HG03460 (cell line): ENCODE measurements at regions not wholly inside any gene's neighbourhood (a gene's known extent, or its start where the extent isn't known, plus 50 kb on each side); places are given as distances from the start of the nearest gene placed in this dataset.

ENCODE experiments used
- ATAC-seq: cut with Tn5 transposase; IDR thresholded peaks from one replicate; pipeline ENCODE4 v1.9.1; 2021; ENCODE audit not compliant: unreplicated experiment

- no peak for ATAC-seq
These were observed 1023.5 kb downstream of the BRD1 start for GRCh38 chr22:48803948-48804810.

DNA sequence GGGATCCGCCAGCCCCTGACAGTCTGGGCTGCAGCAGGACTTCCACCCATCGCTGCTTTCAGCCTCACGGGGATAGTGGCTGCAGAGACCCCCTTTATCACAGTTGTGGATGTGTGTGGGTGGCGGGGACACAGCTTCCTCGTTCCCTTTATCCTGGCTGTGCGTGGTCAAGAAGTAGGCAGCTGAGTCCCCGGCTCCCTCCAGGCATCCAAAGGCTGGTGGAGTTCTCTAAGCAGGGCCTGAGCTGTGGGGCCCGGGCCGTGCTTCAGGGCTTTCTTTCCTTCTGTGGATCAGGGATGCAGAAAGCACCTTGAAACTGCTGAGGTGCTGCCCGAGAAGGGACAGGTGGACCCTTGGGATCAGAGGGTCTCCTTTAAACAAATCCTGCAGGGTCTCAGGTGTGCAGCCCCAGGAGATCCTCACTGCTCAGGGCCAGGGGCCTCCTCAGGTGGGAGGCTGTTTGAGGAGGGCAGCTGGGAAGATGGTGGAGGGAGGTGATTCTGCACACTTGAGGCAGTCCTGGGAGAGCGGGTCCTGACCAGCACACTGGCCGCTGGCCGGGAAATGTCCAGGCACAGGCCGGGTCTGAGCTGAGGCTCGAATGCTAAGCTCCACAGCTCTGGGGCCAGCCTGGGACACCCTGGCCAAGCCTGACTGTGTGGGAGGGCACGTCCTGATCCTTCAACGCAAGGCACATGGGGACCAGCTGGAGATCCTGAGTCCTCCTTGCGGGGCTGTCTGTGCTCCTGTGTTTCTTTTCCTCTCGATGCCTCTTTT, 1024.3 kb downstream of the BRD1 start:
- ATAC-seq: no peak

GRCh38 chr22:48802576-48802975, 1025.1 kb downstream of the BRD1 start:
- no peak for ATAC-seq

- no peak for ATAC-seq
These were observed 1026.6 kb downstream of the BRD1 start for GRCh38 chr22:48800886-48801607.

DNA sequence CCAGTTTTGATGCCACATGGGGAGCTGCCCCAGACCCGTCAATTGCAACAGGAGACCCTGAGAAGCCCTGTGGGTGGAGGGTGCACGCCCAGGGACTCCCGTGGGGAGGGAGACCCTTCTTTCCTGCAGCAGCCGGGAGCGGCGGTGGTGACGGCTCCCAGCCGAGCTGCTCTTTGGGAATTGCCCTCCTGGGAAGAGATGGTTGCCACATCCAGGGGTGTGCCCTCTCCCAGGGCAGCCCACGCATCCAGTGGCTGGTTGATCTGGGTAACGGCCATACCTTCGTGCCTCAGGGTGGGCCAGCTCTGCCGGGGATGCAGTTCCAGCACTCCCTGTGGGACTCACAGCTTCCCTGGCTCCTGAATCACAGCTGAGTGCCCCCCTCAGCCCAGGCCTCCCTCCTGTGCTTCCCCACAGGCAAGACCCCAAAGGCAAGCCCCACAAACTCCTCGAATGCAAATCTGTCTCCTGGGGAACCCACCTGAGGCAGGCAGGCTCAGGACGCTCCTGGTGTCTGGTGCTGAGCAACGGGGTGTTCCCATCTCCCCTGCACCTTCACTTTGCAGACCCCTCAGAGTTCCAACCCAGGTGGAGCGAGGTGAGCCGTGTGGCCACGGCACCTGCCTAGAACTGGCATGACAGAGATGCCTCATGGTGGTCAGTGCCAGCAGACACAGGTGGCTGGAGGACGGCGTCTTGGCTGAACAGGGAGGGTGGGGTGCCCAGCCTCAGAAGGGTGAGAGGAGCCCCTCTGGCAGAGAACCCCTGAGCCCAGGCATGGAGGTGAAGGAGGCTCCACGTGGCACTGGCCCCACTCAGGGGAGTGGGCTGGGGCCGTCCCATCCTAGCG, 1027.4 kb downstream of the BRD1 start:
- ATAC-seq: no peak

DNA sequence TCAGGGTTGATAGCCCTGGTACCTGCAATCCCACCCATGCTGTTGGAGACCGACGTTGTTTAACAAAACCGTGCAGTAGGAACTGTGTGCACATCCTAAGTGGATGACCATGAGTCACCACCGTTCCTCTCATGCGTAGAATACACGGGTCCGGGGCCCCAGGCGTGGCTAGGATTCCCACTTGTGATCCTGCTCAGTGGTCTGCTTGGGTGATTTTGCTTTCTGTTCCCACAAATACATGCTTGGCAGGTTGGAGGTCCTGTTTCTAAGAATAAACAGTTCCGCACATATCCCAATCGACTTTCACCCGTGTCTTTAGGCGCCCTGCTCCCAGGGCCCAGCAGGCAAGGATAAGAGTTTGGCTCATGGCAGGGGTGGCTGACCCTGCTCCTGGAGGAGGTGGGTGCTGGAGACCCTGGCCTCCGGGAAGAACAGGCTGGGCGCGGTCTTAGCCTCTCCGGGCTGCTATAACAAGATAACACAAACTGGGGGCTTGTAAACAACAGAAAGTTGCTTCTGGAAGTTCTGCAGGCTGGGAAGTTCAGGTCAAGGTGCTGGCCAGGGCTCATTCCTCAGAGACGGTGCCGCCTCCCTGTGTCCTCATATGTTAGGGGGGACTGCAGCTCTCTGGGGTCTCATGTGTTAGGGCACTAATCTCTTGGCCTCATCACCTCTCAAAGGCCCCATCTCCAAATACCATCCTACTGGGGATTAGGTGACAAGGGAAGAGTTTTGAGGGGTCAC, 1028.3 kb downstream of the BRD1 start:
- ATAC-seq: no peak

- no peak for ATAC-seq
These were observed 1029.1 kb downstream of the BRD1 start for GRCh38 chr22:48798281-48799226.

GRCh38 chr22:48797731-48798130, 1029.9 kb downstream of the BRD1 start:
- no peak for ATAC-seq

DNA sequence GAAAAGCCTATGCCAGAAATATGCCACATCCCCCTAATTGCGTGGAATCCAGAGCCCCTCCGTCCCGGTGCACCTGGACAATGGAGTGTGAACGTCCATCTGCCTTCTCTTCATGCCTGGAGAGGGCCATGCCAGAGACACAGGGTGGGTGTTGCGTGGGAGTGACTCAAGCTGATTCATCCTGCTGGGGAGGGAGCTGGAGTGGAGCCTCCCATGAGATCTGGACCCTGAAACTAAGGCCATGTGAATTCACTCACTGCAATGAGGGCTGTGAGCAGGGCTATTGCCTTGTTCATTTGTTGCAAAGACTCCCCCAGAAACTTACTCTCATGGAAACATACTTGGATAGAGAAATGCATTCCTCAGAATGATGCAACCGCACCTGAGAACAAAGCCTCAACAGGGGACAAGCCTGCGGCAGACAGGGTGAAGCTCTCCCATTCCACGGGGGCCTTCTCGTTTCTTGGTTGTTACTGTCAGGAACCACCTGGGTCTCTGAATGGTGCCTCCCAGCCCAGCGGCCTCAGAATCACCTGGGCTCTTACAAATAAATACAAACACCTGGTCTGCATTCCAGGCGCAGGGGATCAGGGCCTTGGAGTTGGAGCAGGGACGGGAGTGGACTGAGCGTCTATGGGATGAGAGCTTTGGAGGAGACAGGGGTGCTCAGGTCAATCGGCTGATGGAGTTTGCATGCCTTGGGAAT, 1031.2 kb downstream of the BRD1 start:
- no peak for ATAC-seq

DNA sequence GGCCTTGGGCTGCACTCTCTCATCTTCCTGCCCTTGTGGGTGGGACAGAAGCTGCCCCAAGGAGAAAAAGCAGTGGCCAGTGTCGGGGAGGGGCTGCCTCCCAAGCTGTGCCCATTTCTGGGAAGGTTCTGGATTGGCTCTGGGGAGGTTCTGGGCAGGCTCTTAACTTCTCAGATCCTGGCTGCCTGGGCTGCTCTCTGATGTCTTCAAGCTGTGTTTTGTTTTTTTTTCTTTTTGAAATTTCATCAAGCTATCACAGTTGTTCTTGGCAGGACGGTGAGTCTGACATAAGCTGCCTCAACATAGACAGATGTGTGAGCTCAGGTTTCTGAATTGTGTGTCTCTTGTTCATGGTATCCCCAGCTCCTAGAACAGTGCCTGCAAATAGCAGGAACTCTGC, 1032.0 kb downstream of the BRD1 start:
- no peak for ATAC-seq

- ATAC-seq: no peak
These were observed 1032.8 kb downstream of the BRD1 start for GRCh38 chr22:48794906-48795305.

- no peak for ATAC-seq
These were observed 1033.7 kb downstream of the BRD1 start for GRCh38 chr22:48793949-48794348.

DNA sequence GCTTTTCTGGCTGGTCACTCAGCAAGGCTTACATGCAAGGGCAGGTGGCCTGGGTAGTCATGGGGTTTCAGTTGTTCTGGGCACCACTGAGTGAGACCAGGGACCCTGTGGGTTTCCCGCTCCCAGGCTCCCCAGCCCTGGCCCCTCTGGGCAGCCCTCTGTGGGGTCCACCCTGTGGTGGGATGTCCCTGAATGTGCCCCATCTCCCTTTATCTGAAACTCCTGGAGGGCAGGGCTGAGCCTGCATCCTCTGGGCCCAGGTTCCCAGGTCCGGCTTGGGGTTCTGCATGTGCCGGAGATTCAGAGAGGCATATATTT, 1041.0 kb downstream of the BRD1 start:
- ATAC-seq: no peak

DNA sequence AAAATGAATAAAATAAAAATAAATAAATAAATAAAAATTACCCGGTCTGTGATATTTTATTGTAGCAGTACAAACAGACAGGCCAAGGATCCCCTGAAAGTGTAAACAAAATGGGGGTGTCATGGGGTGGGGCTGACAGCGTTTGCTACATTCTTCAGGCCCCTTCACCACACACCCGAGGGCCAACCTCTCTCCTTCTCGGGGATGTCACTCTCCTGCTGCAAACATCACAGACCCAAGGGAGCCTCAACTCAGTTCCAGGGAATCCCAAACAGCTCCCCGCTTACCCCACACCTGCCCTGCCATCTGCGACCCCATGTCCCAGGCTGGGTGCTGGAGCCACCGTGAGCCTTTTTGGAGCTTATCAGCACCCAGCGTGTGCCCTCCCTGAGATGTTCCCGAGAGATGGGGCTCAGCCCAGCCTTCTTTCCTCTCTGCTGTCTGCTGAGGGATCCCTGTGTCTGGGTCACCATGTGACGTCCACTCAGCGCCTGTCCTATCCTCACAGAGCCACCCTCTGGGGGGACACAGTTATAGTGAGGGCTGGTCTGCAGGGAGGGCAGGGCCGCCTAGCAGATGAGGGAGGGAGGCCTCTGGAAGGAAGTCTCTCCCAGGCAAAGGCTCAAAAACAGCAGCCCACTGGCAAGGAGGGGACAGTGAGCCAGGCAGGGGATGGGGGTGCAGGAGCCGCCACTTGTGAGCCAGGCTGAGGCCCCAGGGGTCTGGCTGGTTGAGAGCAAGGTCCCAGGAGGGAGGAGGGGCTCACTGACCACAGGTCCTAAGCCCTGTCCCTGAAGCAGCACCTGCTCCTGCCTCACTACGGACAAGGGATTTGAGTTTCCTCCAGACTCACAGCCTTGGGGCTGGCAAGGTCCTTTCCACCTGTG, 1041.6 kb downstream of the BRD1 start:
- no peak for ATAC-seq

- no peak for ATAC-seq
These were observed 1042.8 kb downstream of the BRD1 start for GRCh38 chr22:48784701-48785503.

GRCh38 chr22:48783821-48784266, 1043.8 kb downstream of the BRD1 start:
- ATAC-seq: no peak
